ENCODE measurements at regions not wholly inside any gene's neighbourhood (a gene's known extent, or its start where the extent isn't known, plus 50 kb on each side); places are given as distances from the start of the nearest gene placed in this dataset.

GRCh38 chr11:32259641-32260081 is 168.8 kb downstream of the RCN1 start:
- no peak overlapping the region for H3K4me3 ChIP-seq (ENCODE audit: insufficient read depth, low read depth, low read length, poor library complexity, severe bottlenecking)
- H3K27me3 ChIP-seq (replicated peaks; ENCODE audit: control insufficient read depth, insufficient read depth, low read length, poor library complexity, severe bottlenecking) = no peaks in the 10 kb centered on the region
- no peaks in the 10 kb centered on the region for H3K9me3 ChIP-seq (ENCODE audit: control insufficient read depth, low read length)
- no peaks in the 10 kb centered on the region for H3K36me3 ChIP-seq (ENCODE audit: control insufficient read depth, insufficient read depth, low read length)
- H3K4me1 ChIP-seq (ENCODE audit: control insufficient read depth, insufficient read depth, low read length, poor library complexity, severe bottlenecking) = no peaks in the 10 kb centered on the region
- no peak overlapping the region for H3K27ac ChIP-seq (ENCODE audit: insufficient read depth, low read length, poor library complexity, severe bottlenecking)
- no peak for DNase-seq

DNA sequence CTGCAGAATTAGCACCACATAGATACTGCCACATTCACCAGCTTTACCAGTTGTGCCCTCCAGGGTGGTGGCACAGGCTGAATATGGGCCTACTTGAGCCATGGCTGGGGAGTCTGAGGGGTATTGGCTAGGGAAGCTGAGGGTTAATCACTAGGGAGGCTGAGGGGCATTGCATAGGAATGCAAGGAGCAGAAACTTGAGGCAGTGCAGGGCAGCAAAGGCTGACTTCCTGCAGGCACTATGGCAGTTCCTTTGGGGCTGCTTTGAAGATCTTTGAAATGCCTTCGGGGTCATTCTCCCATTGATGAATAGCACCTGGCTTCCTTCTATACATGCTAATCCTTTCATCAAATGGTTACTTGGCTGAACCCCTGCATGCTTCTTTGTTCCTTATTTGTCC is 171.5 kb downstream of the RCN1 start:
- H3K4me1 ChIP-seq (ENCODE audit: control insufficient read depth, insufficient read depth, low read length, poor library complexity, severe bottlenecking) = no peaks in the 10 kb centered on the region
- no peaks in the 10 kb centered on the region for H3K9me3 ChIP-seq (ENCODE audit: control insufficient read depth, low read length)
- no peak overlapping the region for H3K27ac ChIP-seq (ENCODE audit: insufficient read depth, low read length, poor library complexity, severe bottlenecking)
- H3K27me3 ChIP-seq (replicated peaks; ENCODE audit: control insufficient read depth, insufficient read depth, low read length, poor library complexity, severe bottlenecking) = no peaks in the 10 kb centered on the region
- DNase-seq = no peak
- H3K36me3 ChIP-seq (ENCODE audit: control insufficient read depth, insufficient read depth, low read length) = no peaks in the 10 kb centered on the region
- H3K4me3 ChIP-seq (ENCODE audit: insufficient read depth, low read depth, low read length, poor library complexity, severe bottlenecking) = no peak overlapping the region

- no peaks in the 10 kb centered on the region for H3K27me3 ChIP-seq (replicated peaks; ENCODE audit: control insufficient read depth, insufficient read depth, low read length, poor library complexity, severe bottlenecking)
- no peak overlapping the region for H3K27ac ChIP-seq (ENCODE audit: insufficient read depth, low read length, poor library complexity, severe bottlenecking)
- H3K4me1 ChIP-seq (ENCODE audit: control insufficient read depth, insufficient read depth, low read length, poor library complexity, severe bottlenecking) = no peaks in the 10 kb centered on the region
- H3K4me3 ChIP-seq (ENCODE audit: insufficient read depth, low read depth, low read length, poor library complexity, severe bottlenecking) = no peak overlapping the region
- no peaks in the 10 kb centered on the region for H3K9me3 ChIP-seq (ENCODE audit: control insufficient read depth, low read length)
- no peak for DNase-seq
- no peaks in the 10 kb centered on the region for H3K36me3 ChIP-seq (ENCODE audit: control insufficient read depth, insufficient read depth, low read length)
These were observed 169.4 kb downstream of the WT1 start for GRCh38 chr11:32265911-32266310.

DNA sequence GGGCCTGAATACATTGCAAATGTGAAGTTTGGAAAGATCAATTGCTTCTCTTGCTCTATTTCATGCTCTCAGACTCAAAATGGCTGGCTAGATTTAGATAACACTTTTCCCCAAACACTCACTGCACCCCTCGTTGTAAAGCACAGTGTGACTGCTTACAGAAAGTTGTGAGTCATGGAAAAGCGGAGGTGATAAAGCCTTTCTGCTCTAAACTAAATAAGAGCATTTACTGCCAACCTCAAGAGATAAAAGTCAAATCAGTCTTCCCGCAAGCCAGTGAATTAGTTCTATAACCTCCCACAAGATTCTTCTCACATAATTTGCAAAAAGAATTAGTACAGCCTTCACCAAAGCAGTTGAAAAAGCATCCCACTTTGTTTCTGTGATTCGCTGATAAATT is 168.7 kb downstream of the WT1 start:
- no peaks in the 10 kb centered on the region for H3K4me1 ChIP-seq (ENCODE audit: control insufficient read depth, insufficient read depth, low read length, poor library complexity, severe bottlenecking)
- DNase-seq = no peak
- H3K36me3 ChIP-seq (ENCODE audit: control insufficient read depth, insufficient read depth, low read length) = no peaks in the 10 kb centered on the region
- no peak overlapping the region for H3K4me3 ChIP-seq (ENCODE audit: insufficient read depth, low read depth, low read length, poor library complexity, severe bottlenecking)
- H3K27ac ChIP-seq (ENCODE audit: insufficient read depth, low read length, poor library complexity, severe bottlenecking) = no peak overlapping the region
- H3K27me3 ChIP-seq (replicated peaks; ENCODE audit: control insufficient read depth, insufficient read depth, low read length, poor library complexity, severe bottlenecking) = no peaks in the 10 kb centered on the region
- no peaks in the 10 kb centered on the region for H3K9me3 ChIP-seq (ENCODE audit: control insufficient read depth, low read length)

- Histone ChIP-seq H3K27me3 (replicated peaks; ENCODE audit: control insufficient read depth, insufficient read depth, low read length, poor library complexity, severe bottlenecking) (no peaks in the 10 kb centered on the region), H3K36me3 (ENCODE audit: control insufficient read depth, insufficient read depth, low read length) (no peaks in the 10 kb centered on the region), H3K9me3 (ENCODE audit: control insufficient read depth, low read length) (no peaks in the 10 kb centered on the region), H3K27ac (ENCODE audit: insufficient read depth, low read length, poor library complexity, severe bottlenecking) (no peak overlapping the region), H3K4me1 (ENCODE audit: control insufficient read depth, insufficient read depth, low read length, poor library complexity, severe bottlenecking) (no peaks in the 10 kb centered on the region), H3K4me3 (ENCODE audit: insufficient read depth, low read depth, low read length, poor library complexity, severe bottlenecking) (no peak overlapping the region)
- no peak for DNase-seq
These were observed 167.6 kb downstream of the WT1 start for GRCh38 chr11:32267679-32268187.

DNA sequence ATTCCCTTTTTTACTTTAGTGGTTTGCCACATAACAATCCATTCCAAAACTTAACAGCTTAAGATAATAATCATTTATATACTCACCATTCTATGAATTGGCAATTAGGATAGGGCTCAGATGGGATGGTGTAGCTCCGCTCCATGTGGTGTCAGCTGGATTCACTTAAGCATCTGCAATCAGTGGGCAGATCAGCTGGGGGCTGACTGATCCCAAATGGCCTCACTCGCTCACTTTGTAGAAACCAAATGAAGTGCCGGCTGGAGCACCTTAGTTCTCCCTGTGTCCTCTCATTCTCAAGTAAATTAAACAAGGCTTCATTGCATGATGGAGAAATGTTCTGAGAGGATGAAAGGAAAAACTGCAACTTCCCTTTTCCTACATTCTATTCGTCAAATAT is 161.4 kb downstream of the WT1 start:
- Histone ChIP-seq H3K4me1 (ENCODE audit: control insufficient read depth, insufficient read depth, low read length, poor library complexity, severe bottlenecking) (no peaks in the 10 kb centered on the region), H3K4me3 (ENCODE audit: insufficient read depth, low read depth, low read length, poor library complexity, severe bottlenecking) (no peak overlapping the region), H3K27ac (ENCODE audit: insufficient read depth, low read length, poor library complexity, severe bottlenecking) (no peak overlapping the region), H3K36me3 (ENCODE audit: control insufficient read depth, insufficient read depth, low read length) (no peaks in the 10 kb centered on the region), H3K27me3 (replicated peaks; ENCODE audit: control insufficient read depth, insufficient read depth, low read length, poor library complexity, severe bottlenecking) (no peaks in the 10 kb centered on the region), H3K9me3 (ENCODE audit: control insufficient read depth, low read length) (no peaks in the 10 kb centered on the region)
- DNase-seq = no peak

DNA sequence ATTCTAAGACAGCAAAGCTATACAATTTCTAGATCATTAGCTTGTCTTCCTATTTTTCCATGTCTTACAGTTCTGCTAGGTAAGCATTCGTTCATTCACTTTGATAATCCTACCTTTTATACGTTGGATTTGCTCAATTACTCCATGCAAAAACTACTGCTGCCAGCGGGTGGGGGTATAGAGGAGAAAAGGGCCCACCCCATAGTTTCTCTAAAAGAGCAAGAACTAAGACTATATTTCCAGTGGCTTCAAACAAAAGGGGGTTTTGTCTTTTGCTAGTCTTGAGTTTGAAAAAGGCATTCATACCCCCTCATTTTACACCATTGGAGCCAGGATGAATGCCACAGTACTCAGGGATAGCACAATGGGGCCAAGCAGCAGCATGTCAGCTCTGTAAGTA is 155.7 kb downstream of the WT1 start:
- Histone ChIP-seq H3K9me3 (ENCODE audit: control insufficient read depth, low read length) (no peaks in the 10 kb centered on the region), H3K4me3 (ENCODE audit: insufficient read depth, low read depth, low read length, poor library complexity, severe bottlenecking) (no peak overlapping the region), H3K4me1 (ENCODE audit: control insufficient read depth, insufficient read depth, low read length, poor library complexity, severe bottlenecking) (no peaks in the 10 kb centered on the region), H3K36me3 (ENCODE audit: control insufficient read depth, insufficient read depth, low read length) (no peaks in the 10 kb centered on the region), H3K27me3 (replicated peaks; ENCODE audit: control insufficient read depth, insufficient read depth, low read length, poor library complexity, severe bottlenecking) (peaks cover 3% of the 10 kb centered on the region), H3K27ac (ENCODE audit: insufficient read depth, low read length, poor library complexity, severe bottlenecking) (no peak overlapping the region)
- no peak for DNase-seq

GRCh38 chr11:32280339-32280738 is 155.0 kb downstream of the WT1 start:
- Histone ChIP-seq H3K4me1 (ENCODE audit: control insufficient read depth, insufficient read depth, low read length, poor library complexity, severe bottlenecking) (no peaks in the 10 kb centered on the region), H3K4me3 (ENCODE audit: insufficient read depth, low read depth, low read length, poor library complexity, severe bottlenecking) (no peak overlapping the region), H3K27me3 (replicated peaks; ENCODE audit: control insufficient read depth, insufficient read depth, low read length, poor library complexity, severe bottlenecking) (peaks cover 3% of the 10 kb centered on the region), H3K9me3 (ENCODE audit: control insufficient read depth, low read length) (no peaks in the 10 kb centered on the region), H3K27ac (ENCODE audit: insufficient read depth, low read length, poor library complexity, severe bottlenecking) (no peak overlapping the region), H3K36me3 (ENCODE audit: control insufficient read depth, insufficient read depth, low read length) (no peaks in the 10 kb centered on the region)
- no peak for DNase-seq

DNA sequence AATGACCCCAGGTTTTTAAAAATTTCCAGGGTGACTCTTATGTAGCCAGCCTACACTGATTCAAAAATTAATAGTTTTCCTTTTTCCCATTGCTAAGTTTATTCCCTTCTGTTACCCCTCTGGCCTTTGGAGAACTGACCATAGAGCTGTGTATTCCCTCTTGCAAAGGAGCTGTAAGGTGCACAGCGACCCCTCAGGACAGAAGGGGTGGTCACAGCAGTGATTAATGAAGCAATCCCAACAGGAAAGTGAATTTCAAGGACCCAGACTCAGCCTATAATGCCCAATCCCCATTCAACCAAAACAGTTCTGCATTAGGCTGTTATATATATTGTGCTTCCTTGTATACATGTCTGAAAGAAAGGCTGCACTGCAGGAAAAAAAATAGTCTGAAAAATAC is 147.1 kb downstream of the WT1 start:
- Histone ChIP-seq H3K4me1 (ENCODE audit: control insufficient read depth, insufficient read depth, low read length, poor library complexity, severe bottlenecking) (no peaks in the 10 kb centered on the region), H3K27ac (ENCODE audit: insufficient read depth, low read length, poor library complexity, severe bottlenecking) (no peak overlapping the region), H3K27me3 (replicated peaks; ENCODE audit: control insufficient read depth, insufficient read depth, low read length, poor library complexity, severe bottlenecking) (no peaks in the 10 kb centered on the region), H3K36me3 (ENCODE audit: control insufficient read depth, insufficient read depth, low read length) (no peaks in the 10 kb centered on the region), H3K9me3 (ENCODE audit: control insufficient read depth, low read length) (no peaks in the 10 kb centered on the region), H3K4me3 (ENCODE audit: insufficient read depth, low read depth, low read length, poor library complexity, severe bottlenecking) (no peak overlapping the region)
- DNase-seq = no peak

DNA sequence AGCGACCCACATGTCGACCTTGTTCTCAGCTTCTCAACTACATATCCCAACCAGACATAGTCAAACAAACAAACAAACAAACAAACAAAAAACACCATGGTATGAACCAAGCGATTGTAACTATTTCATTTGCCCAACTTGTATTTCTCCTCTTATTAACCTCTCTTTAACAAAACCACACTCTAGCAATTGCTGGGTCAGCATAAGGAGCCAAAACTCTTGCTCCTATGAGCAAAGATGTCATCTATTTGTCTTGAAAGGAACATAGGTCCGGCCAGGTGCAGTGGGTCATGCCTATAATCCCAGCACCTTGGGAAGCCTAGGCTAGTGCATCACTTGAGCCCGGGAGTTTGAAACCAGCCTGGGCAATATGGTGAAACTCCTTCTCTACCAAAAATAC is 145.6 kb downstream of the WT1 start:
- H3K27ac ChIP-seq (ENCODE audit: insufficient read depth, low read length, poor library complexity, severe bottlenecking) = no peak overlapping the region
- H3K9me3 ChIP-seq (ENCODE audit: control insufficient read depth, low read length) = no peaks in the 10 kb centered on the region
- H3K4me3 ChIP-seq (ENCODE audit: insufficient read depth, low read depth, low read length, poor library complexity, severe bottlenecking) = no peak overlapping the region
- no peak for DNase-seq
- no peaks in the 10 kb centered on the region for H3K4me1 ChIP-seq (ENCODE audit: control insufficient read depth, insufficient read depth, low read length, poor library complexity, severe bottlenecking)
- H3K36me3 ChIP-seq (ENCODE audit: control insufficient read depth, insufficient read depth, low read length) = no peaks in the 10 kb centered on the region
- no peaks in the 10 kb centered on the region for H3K27me3 ChIP-seq (replicated peaks; ENCODE audit: control insufficient read depth, insufficient read depth, low read length, poor library complexity, severe bottlenecking)

DNA sequence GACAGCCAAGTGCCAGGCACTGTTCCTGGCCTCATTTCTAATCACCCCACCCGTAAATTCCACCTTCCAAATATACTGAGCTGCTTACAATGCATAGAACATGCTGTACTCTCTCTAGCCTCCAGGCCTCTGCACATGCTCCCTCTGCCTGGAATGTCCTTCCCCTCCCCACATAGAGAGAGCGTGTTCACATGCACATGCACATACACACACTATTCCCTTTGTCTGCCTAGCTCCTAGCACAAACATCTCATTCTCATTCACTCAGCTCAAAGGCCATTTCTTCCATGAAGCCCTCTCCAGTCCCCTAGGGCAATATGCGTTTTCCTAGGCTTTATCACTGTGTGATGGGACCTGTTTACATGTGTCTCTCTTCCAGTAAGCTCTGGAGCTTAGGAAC is 144.6 kb downstream of the WT1 start:
- Histone ChIP-seq H3K36me3 (ENCODE audit: control insufficient read depth, insufficient read depth, low read length) (no peaks in the 10 kb centered on the region), H3K4me1 (ENCODE audit: control insufficient read depth, insufficient read depth, low read length, poor library complexity, severe bottlenecking) (no peaks in the 10 kb centered on the region), H3K27ac (ENCODE audit: insufficient read depth, low read length, poor library complexity, severe bottlenecking) (no peak overlapping the region), H3K4me3 (ENCODE audit: insufficient read depth, low read depth, low read length, poor library complexity, severe bottlenecking) (no peak overlapping the region), H3K27me3 (replicated peaks; ENCODE audit: control insufficient read depth, insufficient read depth, low read length, poor library complexity, severe bottlenecking) (no peaks in the 10 kb centered on the region), H3K9me3 (ENCODE audit: control insufficient read depth, low read length) (no peaks in the 10 kb centered on the region)
- no peak for DNase-seq

Measured in effector memory CD4-positive, alpha-beta T cell (primary cell).